ENCODE measurements at regions not wholly inside any gene's neighbourhood (a gene's known extent, or its start where the extent isn't known, plus 50 kb on each side); places are given as distances from the start of the nearest gene placed in this dataset.

GRCh38 chr7:156543699-156544598 is 96.6 kb upstream of the RNF32 start (continued):
- no peak for TF ChIP-seq RERE (CRISPR knock-in tag; IDR thresholded peaks at IDR 0.05; ENCODE audit: low read depth)
- TF ChIP-seq ZFP62 (CRISPR knock-in tag; IDR thresholded peaks at IDR 0.05) = no peak
- TF ChIP-seq STAG1 (CRISPR knock-in tag; IDR thresholded peaks at IDR 0.05) = peak; percentile 43; the same call in 1 of the 2 replicates
- no peak for TF ChIP-seq ZMAT5 (CRISPR knock-in tag; IDR thresholded peaks at IDR 0.05; ENCODE audit: borderline replicate concordance, low read depth)

- intact Hi-C loops (cut with micrococcal nuclease; ENCODE audit: unreplicated experiment) (no loop called here), in situ Hi-C loops (cut with HindIII; ENCODE audit: extremely low pct_ligation_motif_present, low pct_unique_long_range_greater_than_20kb) (no loop called here)
- Histone ChIP-seq H3K9me3 (ENCODE audit: low read length) (no peaks in the 10 kb centered on the region), H3K9ac (ENCODE audit: insufficient read depth, low read depth, low read length) (no peak overlapping the region), H2AFZ (ENCODE audit: low read length) (no peak overlapping the region), H3K27ac (ENCODE audit: extremely low read length, insufficient read depth, low read length) (no peak overlapping the region), H3K79me2 (ENCODE audit: insufficient read depth, low read length) (no peaks in the 10 kb centered on the region), H3K27me3 (ENCODE audit: control insufficient read depth in 1 of 2, insufficient read depth in 2 of 2, low read length in 2 of 2) (no peaks in the 10 kb centered on the region), H3K4me3 (replicated peaks in 1 of 3; ENCODE audit: insufficient read depth in 1 of 3, low read depth in 2 of 3, low read length in 3 of 3) (no peak overlapping the region), H3K4me1 (ENCODE audit: insufficient read depth, low read length) (peaks cover 12% of the 10 kb centered on the region), H3K4me2 (ENCODE audit: low read depth, low read length) (no peak overlapping the region), H4K20me1 (ENCODE audit: insufficient read depth, low read length) (no peaks in the 10 kb centered on the region), H3K36me3 (replicated peaks in 1 of 2; ENCODE audit: control insufficient read depth in 1 of 2, insufficient read depth in 2 of 2, low read length in 2 of 2) (no peaks in the 10 kb centered on the region)
- no peak for ATAC-seq
- ChIA-PET CTCF (ENCODE audit: low intra/inter-chr PET ratio, low total read pairs) (no interaction called here), POLR2A (no interaction called here)
- TF ChIP-seq ZNF276 (CRISPR knock-in tag; IDR thresholded peaks at IDR 0.05; ENCODE audit: low read depth) = no peak
- TF ChIP-seq ZSCAN31 (CRISPR knock-in tag; IDR thresholded peaks at IDR 0.05; ENCODE audit: low read depth) = no peak
- TF ChIP-seq ZNF576 (CRISPR knock-in tag; IDR thresholded peaks at IDR 0.05) = no peak
- WGBS (ENCODE audit: low lambda C conversion rate) = 91% methylated on average over 7 of the region's 7 CpGs
- no TSS peak for BruUV-seq (replicated peaks)
- DNase-seq (ENCODE audit: low spot score) = no peak
- FAIRE-seq = no peak
Measured at GRCh38 chr7:156540619-156541165, 99.9 kb upstream of the RNF32 start.

Data from HepG2 (cell line).